GM12892 (cell line): ENCODE measurements at regions not wholly inside any gene's neighbourhood (a gene's known extent, or its start where the extent isn't known, plus 50 kb on each side); places are given as distances from the start of the nearest gene placed in this dataset.

Experiments used
- POLR2A ChIP-seq: IDR thresholded peaks from 2 replicates; pipeline ENCODE4 v1.6.1; 2011; ENCODE audit warnings: low read depth, low read length, control low read depth
- POLR2AphosphoS5 ChIP-seq: IDR thresholded peaks from 2 replicates; pipeline ENCODE4 v1.6.1; 2011; ENCODE audit warnings: low read depth, low read length, control low read depth
- TAF1 ChIP-seq: IDR thresholded peaks from 2 replicates; pipeline ENCODE4 v1.6.1; 2011; ENCODE audit warnings: low read depth, mild to moderate bottlenecking, control low read depth, low read length, borderline replicate concordance

- TF ChIP-seq POLR2A (no peak), POLR2AphosphoS5 (no peak), TAF1 (no peak)
Observed at GRCh38 chr4:108327642-108328382, 159.1 kb upstream of the LEF1 start.
